OCI-LY7 (cell line): ENCODE measurements at regions not wholly inside any gene's neighbourhood (a gene's known extent, or its start where the extent isn't known, plus 50 kb on each side); places are given as distances from the start of the nearest gene placed in this dataset.

Source experiments
- BruUV-seq: library from RNA; stranded (reverse); fragments of 400-500 nt; replicated peaks from 2 replicates; lab custom pipeline; 2021; lab: Mats Ljungman, UMichigan
- CTCF ChIA-PET: fragments of 300-600 bp; sonication (Branson Sonifier 250); formaldehyde crosslinking; loops from one replicate; lab custom pipeline; 2022; ENCODE audit warnings: antibody characterized with exemption; ENCODE audit not compliant: unreplicated experiment; lab: Charles Lee
- POLR2A ChIA-PET: fragments of 300-600 bp; sonication (Branson Sonifier 250); formaldehyde crosslinking; loops from one replicate; lab custom pipeline; 2022; ENCODE audit warnings: antibody characterized with exemption; lab: Charles Lee
- DNase-seq: peaks from one replicate; pipeline ENCODE4 v3.0.0-alpha.2; 2015; ENCODE audit warnings: low spot score
- H2AFZ ChIP-seq: fragments of 200-600 bp; sonication (generic), shearing (Covaris generic); 2 replicates; pipeline ENCODE4 v1.6.1; 2014; ENCODE audit warnings: mild to moderate bottlenecking, antibody characterized with exemption, low read length, moderate library complexity
- H3K27ac ChIP-seq: fragments of 200-600 bp; sonication (generic); 2 replicates; pipeline ENCODE4 v1.5.1; 2014; ENCODE audit warnings: mixed run types, low read depth, mild to moderate bottlenecking, moderate library complexity, low read length, inconsistent platforms; ENCODE audit not compliant: poor library complexity, severe bottlenecking
- H3K36me3 ChIP-seq: fragments of 200-600 bp; sonication (generic); 2 replicates; pipeline ENCODE4 v1.6.1; 2014; ENCODE audit warnings: mild to moderate bottlenecking, antibody characterized with exemption, low read length, moderate library complexity, mixed read lengths; ENCODE audit not compliant: insufficient read depth
- H3K4me1 ChIP-seq: fragments of 200-600 bp; sonication (generic); 2 replicates; pipeline ENCODE4 v1.5.1; 2014; ENCODE audit warnings: mild to moderate bottlenecking, low read length; ENCODE audit not compliant: insufficient read depth, poor library complexity, severe bottlenecking
- H3K4me2 ChIP-seq: fragments of 200-600 bp; sonication (generic); 2 replicates; pipeline ENCODE4 v1.6.1; 2014; ENCODE audit warnings: mild to moderate bottlenecking, low read length
- H3K4me3 ChIP-seq: fragments of 200-600 bp; sonication (generic); 2 replicates; pipeline ENCODE4 v1.5.1; 2014; ENCODE audit warnings: mild to moderate bottlenecking, low read depth, low read length; ENCODE audit not compliant: poor library complexity, severe bottlenecking
- H3K79me2 ChIP-seq: fragments of 200-600 bp; sonication (generic); 2 replicates; pipeline ENCODE4 v1.6.1; 2016; ENCODE audit warnings: low read depth, mild to moderate bottlenecking, low read length, moderate library complexity, mixed read lengths; ENCODE audit not compliant: insufficient read depth
- H3K9me2 ChIP-seq: fragments of 200-600 bp; sonication (generic); 2 replicates; pipeline ENCODE4 v1.6.1; 2016; ENCODE audit warnings: mild to moderate bottlenecking, low read length, mixed read lengths; ENCODE audit not compliant: insufficient read depth
- H3K9me3 ChIP-seq: fragments of 200-600 bp; sonication (generic); 2 replicates; pipeline ENCODE4 v1.6.1; 2014; ENCODE audit warnings: mild to moderate bottlenecking, mixed run types, low read length, mixed read lengths
- H4K20me1 ChIP-seq: fragments of 200-600 bp; sonication (generic); 2 replicates; pipeline ENCODE4 v1.6.1; 2014; ENCODE audit warnings: mild to moderate bottlenecking, antibody characterized with exemption, low read length, moderate library complexity, mixed read lengths; ENCODE audit not compliant: insufficient read depth
- CTCF ChIP-seq: fragments of 200-600 bp; sonication (generic); conservative IDR thresholded peaks from 2 replicates; pipeline ENCODE4 v1.5.1; 2014; ENCODE audit warnings: mild to moderate bottlenecking, antibody characterized with exemption, low read length, moderate library complexity, mixed read lengths
- EZH2phosphoT487 ChIP-seq: fragments of 200-600 bp; sonication (generic); IDR thresholded peaks from 2 replicates; pipeline ENCODE4 v1.6.1; 2018; ENCODE audit warnings: low read depth, borderline replicate concordance, mild to moderate bottlenecking, mixed run types, antibody characterized with exemption, low read length, moderate library complexity, mixed read lengths
- intact Hi-C: fragments of 100-400 bp; cut with micrococcal nuclease; formaldehyde crosslinking; loops from one replicate; pipeline ENCODE4 v1.10.0; 2022; ENCODE audit not compliant: unreplicated experiment

GRCh38 chr3:43865887-43866528, 175.3 kb downstream of the ABHD5 start:
- POLR2A ChIA-PET = interaction anchor here (0.5 to 1.2 kb wide), 3 partner anchors 9 to 427 kb away, joined by 3 to 4 read pairs (median 3); no protein-coding TSS in a partner anchor

GRCh38 chr3:43866529-43867353, 176.0 kb downstream of the ABHD5 start:
- CTCF ChIA-PET = no interaction called here
- Histone ChIP-seq H3K36me3 (no peaks in the 10 kb centered on the region), H3K4me2 (no peak overlapping the region), H4K20me1 (no peaks in the 10 kb centered on the region), H3K9me2 (no peaks in the 10 kb centered on the region), H3K27ac (no peak overlapping the region), H3K4me3 (no peak overlapping the region), H3K79me2 (no peaks in the 10 kb centered on the region), H3K9me3 (no peaks in the 10 kb centered on the region), H3K4me1 (no peaks in the 10 kb centered on the region), H2AFZ (no peak overlapping the region)
- POLR2A ChIA-PET = interaction anchor here (0.5 to 1.2 kb wide), 4 partner anchors 9 to 428 kb away, joined by 3 to 4 read pairs (median 4); no protein-coding TSS in a partner anchor
- BruUV-seq = no TSS peak
- TF ChIP-seq EZH2phosphoT487 (no peak), CTCF (no peak)
- DNase-seq = no peak
- intact Hi-C loops = no loop called here

More at GRCh38 chr3:43865887-43866528, 175.3 kb downstream of the ABHD5 start:
- H3K79me2 ChIP-seq = no peaks in the 10 kb centered on the region
- no peak overlapping the region for H3K4me3 ChIP-seq
- H3K36me3 ChIP-seq = no peaks in the 10 kb centered on the region
- TF ChIP-seq CTCF = no peak
- no peak for TF ChIP-seq EZH2phosphoT487
- CTCF ChIA-PET = interaction anchor here (1.0 kb wide), 1 partner anchor 12 kb away, joined by 3 read pairs; no protein-coding TSS in a partner anchor
- no peaks in the 10 kb centered on the region for H3K9me3 ChIP-seq
- no peak for DNase-seq
- no peaks in the 10 kb centered on the region for H3K9me2 ChIP-seq
- no peak overlapping the region for H3K27ac ChIP-seq
- H2AFZ ChIP-seq = no peak overlapping the region
- no peaks in the 10 kb centered on the region for H3K4me1 ChIP-seq
- H3K4me2 ChIP-seq = no peak overlapping the region
- no TSS peak for BruUV-seq
- intact Hi-C loops = no loop called here
- no peaks in the 10 kb centered on the region for H4K20me1 ChIP-seq
